D721Med (cell line): ENCODE measurements at regions not wholly inside any gene's neighbourhood (a gene's known extent, or its start where the extent isn't known, plus 50 kb on each side); places are given as distances from the start of the nearest gene placed in this dataset.

Source experiments
- DNase-seq: peaks from one replicate; pipeline ENCODE4 v3.0.0; 2011; ENCODE audit warnings: low spot score; ENCODE audit not compliant: insufficient read length
- FAIRE-seq: peaks from 2 replicates; lab custom pipeline; 2011; peaks lifted over from hg19 to GRCh38; lab: Jason Lieb, UNC
- TF ChIP-seq, protein P1 (sequence below): IDR thresholded peaks from 2 replicates; pipeline ENCODE4 v1.5.1; 2012; ENCODE audit warnings: mild to moderate bottlenecking, control low read depth; ENCODE audit not compliant: insufficient read depth; ENCODE audit errors: missing control alignments

- FAIRE-seq (no peak), DNase-seq (no peak)
- TF ChIP-seq, protein P1, sequence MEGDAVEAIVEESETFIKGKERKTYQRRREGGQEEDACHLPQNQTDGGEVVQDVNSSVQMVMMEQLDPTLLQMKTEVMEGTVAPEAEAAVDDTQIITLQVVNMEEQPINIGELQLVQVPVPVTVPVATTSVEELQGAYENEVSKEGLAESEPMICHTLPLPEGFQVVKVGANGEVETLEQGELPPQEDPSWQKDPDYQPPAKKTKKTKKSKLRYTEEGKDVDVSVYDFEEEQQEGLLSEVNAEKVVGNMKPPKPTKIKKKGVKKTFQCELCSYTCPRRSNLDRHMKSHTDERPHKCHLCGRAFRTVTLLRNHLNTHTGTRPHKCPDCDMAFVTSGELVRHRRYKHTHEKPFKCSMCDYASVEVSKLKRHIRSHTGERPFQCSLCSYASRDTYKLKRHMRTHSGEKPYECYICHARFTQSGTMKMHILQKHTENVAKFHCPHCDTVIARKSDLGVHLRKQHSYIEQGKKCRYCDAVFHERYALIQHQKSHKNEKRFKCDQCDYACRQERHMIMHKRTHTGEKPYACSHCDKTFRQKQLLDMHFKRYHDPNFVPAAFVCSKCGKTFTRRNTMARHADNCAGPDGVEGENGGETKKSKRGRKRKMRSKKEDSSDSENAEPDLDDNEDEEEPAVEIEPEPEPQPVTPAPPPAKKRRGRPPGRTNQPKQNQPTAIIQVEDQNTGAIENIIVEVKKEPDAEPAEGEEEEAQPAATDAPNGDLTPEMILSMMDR: no peak
Measured at GRCh38 chr1:216777148-216777547, 53.9 kb upstream of the ESRRG start.
